ENCODE measurements at regions not wholly inside any gene's neighbourhood (a gene's known extent, or its start where the extent isn't known, plus 50 kb on each side); places are given as distances from the start of the nearest gene placed in this dataset.

- DNase-seq, result no peak
These were observed 1064.8 kb upstream of the IGFBP7 start for GRCh38 chr4:58175024-58175423.

- DNase-seq, result no peak
These were observed 1056.3 kb upstream of the IGFBP7 start for GRCh38 chr4:58166490-58166889.

- peak; percentile 52 for DNase-seq
These were observed 1053.0 kb upstream of the IGFBP7 start for GRCh38 chr4:58163156-58163555.

- no peak for DNase-seq
These were observed 1039.4 kb upstream of the IGFBP7 start for GRCh38 chr4:58149404-58150085.

GRCh38 chr4:58144721-58145120 is 1034.5 kb upstream of the IGFBP7 start:
- DNase-seq, result no peak

- DNase-seq, result peak; percentile 56
These were observed 1028.8 kb upstream of the IGFBP7 start for GRCh38 chr4:58138786-58139668.

GRCh38 chr4:58136604-58137003 is 1026.4 kb upstream of the IGFBP7 start:
- no peak for DNase-seq

- DNase-seq, result no peak
These were observed 1017.5 kb upstream of the IGFBP7 start for GRCh38 chr4:58127680-58128079.

- DNase-seq, result no peak
These were observed 1009.1 kb upstream of the IGFBP7 start for GRCh38 chr4:58119298-58119697.

- peak; percentile 15 for DNase-seq
These were observed 1002.9 kb upstream of the IGFBP7 start for GRCh38 chr4:58113126-58113525.

GRCh38 chr4:58111818-58112217 is 1001.6 kb upstream of the IGFBP7 start:
- DNase-seq, result no peak

- no peak for DNase-seq
These were observed 983.2 kb upstream of the IGFBP7 start for GRCh38 chr4:58093352-58093751.

- peak; percentile 2 for DNase-seq
These were observed 980.4 kb upstream of the IGFBP7 start for GRCh38 chr4:58090539-58090938.

- no peak for DNase-seq
These were observed 971.2 kb upstream of the IGFBP7 start for GRCh38 chr4:58081356-58081755.

- DNase-seq, result no peak
These were observed 965.5 kb upstream of the IGFBP7 start for GRCh38 chr4:58075724-58076123.

- DNase-seq, result no peak
These were observed 964.2 kb upstream of the IGFBP7 start for GRCh38 chr4:58074382-58074781.

- no peak for DNase-seq
These were observed 960.5 kb upstream of the IGFBP7 start for GRCh38 chr4:58070726-58071125.

- DNase-seq, result peak; percentile 66
These were observed 954.5 kb upstream of the IGFBP7 start for GRCh38 chr4:58064653-58065052.

GRCh38 chr4:58063404-58064160 is 953.4 kb upstream of the IGFBP7 start:
- DNase-seq, result peak; percentile 7

GRCh38 chr4:58061967-58062366 is 951.8 kb upstream of the IGFBP7 start:
- DNase-seq, result no peak

- DNase-seq, result no peak
These were observed 940.3 kb upstream of the IGFBP7 start for GRCh38 chr4:58050439-58050838.

- no peak for DNase-seq
These were observed 938.3 kb upstream of the IGFBP7 start for GRCh38 chr4:58048491-58048890.

- DNase-seq, result no peak
These were observed 932.0 kb upstream of the IGFBP7 start for GRCh38 chr4:58042176-58042575.

- DNase-seq, result no peak
These were observed 883.8 kb upstream of the IGFBP7 start for GRCh38 chr4:57993944-57994343.

Measured in eye (tissue), 1 donor.